Effector memory CD4-positive, alpha-beta T cell (primary cell): ENCODE measurements at regions not wholly inside any gene's neighbourhood (a gene's known extent, or its start where the extent isn't known, plus 50 kb on each side); places are given as distances from the start of the nearest gene placed in this dataset.
"Not testable (repeated sequence)": the region's sequence is repeated elsewhere in the genome, so short reads cannot be mapped to it uniquely, and the experiment has no call there.

Experiments
- DNase-seq, 3 donors: peaks; one replicate each; pipeline ENCODE4 v3.0.0-alpha.2; 2020
- H3K27ac ChIP-seq: 2 replicates; pipeline ENCODE4 v1.7.0; 2013; ENCODE audit warnings: mild to moderate bottlenecking, low read length, moderate library complexity; ENCODE audit not compliant: insufficient read depth, poor library complexity, severe bottlenecking
- H3K27me3 ChIP-seq: replicated peaks from 2 replicates; pipeline ENCODE4 v1.7.0; 2013; ENCODE audit warnings: mild to moderate bottlenecking, low read length; ENCODE audit not compliant: insufficient read depth, control insufficient read depth, poor library complexity, severe bottlenecking
- H3K36me3 ChIP-seq: 2 replicates; pipeline ENCODE4 v1.7.0; 2013; ENCODE audit warnings: mild to moderate bottlenecking, low read length, moderate library complexity; ENCODE audit not compliant: control insufficient read depth, insufficient read depth
- H3K4me1 ChIP-seq: 2 replicates; pipeline ENCODE4 v1.7.0; 2013; ENCODE audit warnings: low read length, mild to moderate bottlenecking; ENCODE audit not compliant: control insufficient read depth, insufficient read depth, poor library complexity, severe bottlenecking
- H3K4me3 ChIP-seq: 2 replicates; pipeline ENCODE4 v1.7.0; 2013; ENCODE audit warnings: low read length, low read depth, mild to moderate bottlenecking; ENCODE audit not compliant: insufficient read depth, poor library complexity, severe bottlenecking
- H3K9me3 ChIP-seq: 2 replicates; pipeline ENCODE4 v1.7.0; 2013; ENCODE audit warnings: mild to moderate bottlenecking, low read length, moderate library complexity; ENCODE audit not compliant: control insufficient read depth

DNA sequence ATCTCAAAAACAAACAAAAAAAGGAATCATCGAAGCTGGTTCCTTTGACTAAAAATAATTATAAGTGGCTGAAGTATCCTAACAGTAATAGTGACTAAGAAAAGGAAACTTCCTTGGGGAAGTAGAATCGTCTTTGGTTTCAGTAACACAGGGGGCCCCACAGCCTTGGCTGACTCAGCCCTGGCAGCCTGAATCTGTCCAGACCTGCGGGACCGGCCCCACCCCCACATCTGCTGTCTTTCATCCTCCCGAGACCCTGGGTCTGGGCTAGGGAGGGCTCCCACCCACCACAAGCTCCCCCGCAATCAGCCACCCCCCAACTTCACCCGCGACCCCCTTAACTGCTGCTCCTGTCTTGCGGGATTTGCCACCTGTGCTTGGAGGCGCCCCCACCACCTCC lies 1452.6 kb upstream of the ACVR2A start:
- DNase-seq: no peak
- Histone ChIP-seq H3K9me3 (no peaks in the 10 kb centered on the region), H3K27me3 (no peaks in the 10 kb centered on the region), H3K36me3 (no peaks in the 10 kb centered on the region), H3K4me3 (no peak overlapping the region), H3K27ac (no peak overlapping the region), H3K4me1 (no peaks in the 10 kb centered on the region)

DNA sequence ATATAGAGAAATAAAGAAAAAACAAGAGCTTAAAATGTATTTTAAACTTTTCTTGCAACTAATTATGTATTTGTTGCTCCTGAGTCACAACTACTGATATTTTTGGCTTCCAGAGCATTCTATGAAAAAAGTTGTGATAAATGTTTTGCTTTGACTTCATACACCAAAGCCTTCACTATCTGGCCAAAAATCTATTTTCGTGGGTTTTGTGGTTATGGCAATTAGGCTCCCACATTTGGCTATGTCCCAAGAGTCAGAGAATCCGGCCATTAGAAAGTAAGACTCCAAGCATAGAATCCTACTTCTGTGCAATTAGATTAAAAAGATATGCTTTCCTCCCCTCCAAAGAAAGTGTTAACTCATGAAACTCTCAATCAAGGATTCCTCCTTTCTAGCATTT lies 1456.1 kb upstream of the ACVR2A start:
- Histone ChIP-seq H3K27me3 (no peaks in the 10 kb centered on the region), H3K27ac (no peak overlapping the region), H3K4me1 (no peaks in the 10 kb centered on the region), H3K36me3 (no peaks in the 10 kb centered on the region), H3K4me3 (no peak overlapping the region), H3K9me3 (no peaks in the 10 kb centered on the region)
- no peak for DNase-seq

DNA sequence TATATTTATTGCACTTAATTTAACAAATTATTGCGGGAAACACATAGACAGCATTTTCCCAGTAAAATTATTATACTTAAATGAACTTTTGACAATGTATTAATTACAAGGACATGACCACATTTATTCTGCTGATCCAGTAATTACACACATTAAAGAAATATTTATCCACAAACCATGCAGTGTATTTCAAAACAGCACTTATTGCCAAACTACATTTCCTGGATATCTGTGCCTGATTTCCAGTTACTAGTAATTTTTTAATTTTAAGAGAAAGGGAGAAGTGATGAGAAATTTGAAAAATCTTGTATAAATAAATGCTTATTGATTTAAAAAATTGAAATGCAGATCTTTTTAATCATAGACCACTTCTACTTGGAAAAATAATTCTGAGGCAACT lies 1458.7 kb upstream of the ACVR2A start:
- no peak overlapping the region for H3K4me3 ChIP-seq
- no peaks in the 10 kb centered on the region for H3K9me3 ChIP-seq
- H3K27ac ChIP-seq: no peak overlapping the region
- H3K36me3 ChIP-seq: no peaks in the 10 kb centered on the region
- no peak for DNase-seq
- no peaks in the 10 kb centered on the region for H3K27me3 ChIP-seq
- no peaks in the 10 kb centered on the region for H3K4me1 ChIP-seq

DNA sequence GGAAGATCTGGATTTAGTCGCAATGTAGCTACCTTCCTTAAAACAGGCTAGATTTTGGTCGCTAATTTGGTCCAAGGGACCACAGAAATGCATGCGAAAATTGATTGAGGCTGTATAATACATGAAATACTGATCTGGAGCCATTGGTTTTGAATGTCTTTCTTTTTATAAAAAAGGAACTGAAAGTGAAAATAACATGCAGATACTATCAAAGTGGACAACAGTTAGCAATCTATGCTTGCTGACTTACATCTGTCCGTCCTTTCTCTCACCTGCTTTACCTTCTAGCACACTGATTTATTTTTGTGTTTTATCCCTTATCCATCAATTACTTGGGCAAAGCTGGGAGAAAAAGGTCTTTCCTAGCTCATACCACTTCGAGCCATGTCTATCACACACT lies 1459.8 kb upstream of the ACVR2A start:
- no peak for DNase-seq
- Histone ChIP-seq H3K27ac (no peak overlapping the region), H3K36me3 (no peaks in the 10 kb centered on the region), H3K27me3 (no peaks in the 10 kb centered on the region), H3K4me1 (no peaks in the 10 kb centered on the region), H3K9me3 (no peaks in the 10 kb centered on the region), H3K4me3 (no peak overlapping the region)

DNA sequence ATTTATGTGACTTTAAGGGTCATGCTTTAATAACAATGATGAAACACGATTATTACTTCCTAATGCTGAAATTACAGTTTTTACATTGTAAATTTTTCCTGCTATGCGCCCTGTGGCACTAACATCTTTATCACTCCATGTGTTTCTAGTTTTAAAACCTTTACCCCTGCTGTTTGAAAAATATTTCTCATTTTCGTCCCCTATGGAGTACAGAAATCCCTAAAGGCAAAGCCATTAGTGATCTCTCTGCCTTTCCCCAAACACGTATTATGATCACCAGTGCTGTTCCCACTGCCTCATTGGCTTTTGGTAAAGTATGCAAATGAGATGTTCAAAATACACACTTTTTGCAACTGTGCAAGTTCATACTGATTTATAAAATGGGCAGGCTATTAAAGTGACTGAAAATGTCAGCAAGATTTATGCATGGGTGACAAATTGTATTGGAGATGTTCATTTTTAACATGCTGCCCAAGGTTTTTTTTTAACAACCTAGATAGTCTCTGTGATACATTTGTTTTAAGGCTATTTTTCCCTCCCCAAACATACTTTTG lies 1468.2 kb upstream of the ACVR2A start:
- no peak for DNase-seq
- Histone ChIP-seq H3K4me3 (no peak overlapping the region), H3K27ac (no peak overlapping the region), H3K27me3 (no peaks in the 10 kb centered on the region), H3K36me3 (no peaks in the 10 kb centered on the region), H3K4me1 (no peaks in the 10 kb centered on the region), H3K9me3 (no peaks in the 10 kb centered on the region)

DNA sequence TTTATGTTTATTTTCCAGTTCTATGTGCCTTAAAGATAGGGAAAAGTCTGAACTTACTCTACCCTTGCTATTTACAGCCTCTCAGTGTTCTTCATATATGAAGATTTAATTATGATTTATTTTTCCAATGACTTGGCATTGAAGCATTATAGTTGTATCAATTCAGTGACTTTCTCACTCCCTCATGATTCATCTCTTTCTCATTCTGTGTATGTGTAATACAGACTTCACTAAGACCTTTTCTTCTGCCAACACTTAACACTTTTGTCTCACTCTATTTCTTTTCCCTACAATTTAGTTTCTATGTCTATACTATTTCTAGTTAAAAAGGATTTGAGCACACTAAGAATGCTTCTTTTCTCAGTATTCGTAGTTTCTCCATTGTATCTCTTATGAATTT lies 1470.3 kb upstream of the ACVR2A start:
- no peaks in the 10 kb centered on the region for H3K36me3 ChIP-seq
- H3K4me1 ChIP-seq: no peaks in the 10 kb centered on the region
- H3K27me3 ChIP-seq: no peaks in the 10 kb centered on the region
- no peaks in the 10 kb centered on the region for H3K9me3 ChIP-seq
- no peak overlapping the region for H3K4me3 ChIP-seq
- H3K27ac ChIP-seq: no peak overlapping the region
- no peak for DNase-seq

DNA sequence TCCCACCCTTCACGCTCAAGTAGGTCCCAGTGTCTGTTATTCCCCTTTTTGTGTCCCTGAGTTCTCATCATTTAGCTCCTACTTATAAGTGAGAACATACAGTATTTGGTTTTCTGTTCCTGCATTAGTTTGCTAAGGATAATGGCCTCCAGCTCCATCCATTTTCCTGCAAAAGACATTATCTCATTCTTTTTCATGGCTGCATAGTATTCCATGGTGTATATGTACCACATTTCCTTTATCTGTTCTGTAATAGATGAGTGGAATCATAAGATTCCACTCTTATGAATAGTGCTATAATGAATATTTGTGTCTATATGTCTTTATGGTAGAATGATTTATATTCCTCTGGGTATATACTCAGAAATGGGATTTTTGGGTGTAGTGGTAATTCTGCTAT lies 1473.5 kb upstream of the ACVR2A start:
- H3K9me3 ChIP-seq, H3K27ac ChIP-seq, DNase-seq: not testable (repeated sequence)

DNA sequence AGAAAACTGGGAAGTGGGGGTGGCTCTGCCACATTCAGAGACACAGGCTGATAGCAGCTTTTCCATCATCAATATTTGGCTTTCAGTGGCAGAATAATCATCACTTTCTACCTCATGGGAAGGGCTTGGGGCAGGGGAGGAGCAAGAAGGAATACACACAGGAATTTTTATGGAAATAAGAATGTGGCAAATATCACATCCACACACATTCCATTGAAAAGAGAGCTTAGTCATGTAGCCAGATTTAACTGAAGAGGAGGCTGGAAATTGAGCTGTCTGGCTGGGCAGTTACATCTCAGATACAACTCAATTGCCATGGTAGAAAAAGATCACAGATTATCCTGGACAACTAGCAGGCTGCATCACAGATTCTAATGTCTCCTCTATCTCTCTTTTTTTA lies 1474.0 kb upstream of the ACVR2A start:
- no peak overlapping the region for H3K4me3 ChIP-seq
- H3K4me1 ChIP-seq: no peaks in the 10 kb centered on the region
- H3K9me3 ChIP-seq: no peaks in the 10 kb centered on the region
- H3K27me3 ChIP-seq: no peaks in the 10 kb centered on the region
- no peak for DNase-seq
- no peak overlapping the region for H3K27ac ChIP-seq
- no peaks in the 10 kb centered on the region for H3K36me3 ChIP-seq

More for the DNA sequence above, 1473.5 kb upstream of the ACVR2A start:
- not testable (repeated sequence) for H3K4me1 ChIP-seq, H3K27me3 ChIP-seq, H3K36me3 ChIP-seq, H3K4me3 ChIP-seq

DNA sequence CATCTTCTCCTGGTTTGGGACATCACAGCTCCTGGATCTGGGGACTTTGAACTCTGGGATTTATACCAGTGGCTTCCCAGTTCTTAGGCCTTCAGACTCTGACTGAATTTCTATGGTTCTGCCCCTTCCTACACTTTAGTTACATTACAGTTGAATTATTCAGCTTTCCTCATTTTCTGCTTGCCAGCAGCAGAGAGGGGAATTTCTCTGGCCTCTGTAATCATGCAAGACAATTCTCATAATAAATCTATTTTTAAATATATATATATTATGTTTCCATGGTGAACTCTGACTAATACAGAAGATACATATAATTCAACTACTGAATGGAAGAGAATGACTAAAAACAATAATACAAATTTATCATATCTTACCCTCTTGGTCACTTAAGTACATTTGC lies 1478.6 kb upstream of the ACVR2A start:
- no peak overlapping the region for H3K27ac ChIP-seq
- H3K27me3 ChIP-seq: no peaks in the 10 kb centered on the region
- DNase-seq: no peak
- H3K9me3 ChIP-seq: no peaks in the 10 kb centered on the region
- no peak overlapping the region for H3K4me3 ChIP-seq
- no peaks in the 10 kb centered on the region for H3K36me3 ChIP-seq
- no peaks in the 10 kb centered on the region for H3K4me1 ChIP-seq

DNA sequence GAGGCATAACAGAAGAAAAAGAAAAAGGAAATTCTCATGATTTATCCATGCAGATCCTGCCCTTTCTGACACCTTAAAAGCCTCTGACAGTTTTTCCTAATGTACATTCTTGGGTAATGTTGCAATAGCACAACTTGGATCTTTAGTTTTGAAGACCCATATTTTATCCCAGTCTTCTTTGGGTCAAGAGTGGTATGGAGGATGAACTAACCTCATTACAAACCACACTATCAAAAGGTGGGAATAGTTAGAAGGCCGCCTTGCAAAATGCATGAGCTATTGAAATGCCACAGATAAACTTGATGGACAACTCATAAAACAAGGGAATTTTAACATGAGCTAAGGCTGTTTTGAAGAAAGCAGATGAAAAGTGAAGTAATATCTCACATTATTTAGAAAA lies 1479.8 kb upstream of the ACVR2A start:
- no peaks in the 10 kb centered on the region for H3K27me3 ChIP-seq
- H3K4me1 ChIP-seq: no peaks in the 10 kb centered on the region
- no peak overlapping the region for H3K4me3 ChIP-seq

DNA sequence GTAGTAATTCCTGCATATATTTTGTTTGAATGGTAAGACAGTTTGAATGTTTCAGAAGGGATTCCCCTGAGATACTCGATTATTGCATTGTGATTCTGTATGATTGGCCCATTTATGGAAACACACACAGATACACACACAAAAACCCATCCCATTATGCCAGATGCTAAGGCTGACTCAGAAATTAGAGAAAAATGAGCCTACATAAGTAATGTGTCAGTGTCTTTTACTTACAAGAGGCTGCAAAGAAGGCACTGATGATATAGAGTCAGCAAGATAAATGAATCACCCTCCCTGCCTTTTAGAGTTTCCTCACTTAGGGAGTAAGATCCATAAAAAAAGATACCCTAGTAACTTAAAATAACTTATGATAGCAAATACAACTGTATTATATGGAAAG lies 1481.1 kb upstream of the ACVR2A start:
- Histone ChIP-seq H3K27me3 (no peaks in the 10 kb centered on the region), H3K27ac (no peak overlapping the region), H3K4me3 (no peak overlapping the region), H3K9me3 (no peaks in the 10 kb centered on the region), H3K36me3 (no peaks in the 10 kb centered on the region), H3K4me1 (no peaks in the 10 kb centered on the region)
- DNase-seq: no peak

More for the DNA sequence above, 1479.8 kb upstream of the ACVR2A start:
- DNase-seq: no peak
- Histone ChIP-seq H3K36me3 (no peaks in the 10 kb centered on the region), H3K27ac (no peak overlapping the region), H3K9me3 (no peaks in the 10 kb centered on the region)
